ENCODE measurements at regions not wholly inside any gene's neighbourhood (a gene's known extent, or its start where the extent isn't known, plus 50 kb on each side); places are given as distances from the start of the nearest gene placed in this dataset.

- no peak overlapping the region for H2AFZ ChIP-seq (ENCODE audit: low read depth, low read length, severe bottlenecking)
- no peaks in the 10 kb centered on the region for H3F3A ChIP-seq (ENCODE audit: insufficient read depth)
- H3K9ac ChIP-seq (ENCODE audit: low read length): no peak overlapping the region
- no peaks in the 10 kb centered on the region for H3K79me2 ChIP-seq (ENCODE audit: insufficient read depth, low read length)
- H3K4me3 ChIP-seq (ENCODE audit: insufficient read depth, low read length, poor library complexity, severe bottlenecking): no peak overlapping the region
- H3K4me2 ChIP-seq (ENCODE audit: low read depth, low read length, poor library complexity, severe bottlenecking): no peak overlapping the region
- H3K9me2 ChIP-seq (replicated peaks; ENCODE audit: insufficient read depth, low read length): no peaks in the 10 kb centered on the region
- TF ChIP-seq CTCF (IDR thresholded peaks at IDR 0.05; ENCODE audit: insufficient read depth, low read length, poor library complexity, severe bottlenecking): no peak
- no peaks in the 10 kb centered on the region for H3K36me3 ChIP-seq (ENCODE audit: low read length)
- no peaks in the 10 kb centered on the region for H3K27me3 ChIP-seq (ENCODE audit: low read length)
- no peaks in the 10 kb centered on the region for H4K20me1 ChIP-seq (ENCODE audit: low read depth, low read length)
- H3K9me3 ChIP-seq (ENCODE audit: insufficient read depth, low read length): no peaks in the 10 kb centered on the region
- H3K27ac ChIP-seq (ENCODE audit: low read depth, low read length): no peak overlapping the region
Observed at GRCh38 chr2:187050409-187050998, 201.5 kb upstream of the ZSWIM2 start.

- Histone ChIP-seq H3K9ac (ENCODE audit: low read length) (no peak overlapping the region), H3K27me3 (ENCODE audit: low read length) (no peaks in the 10 kb centered on the region), H3K36me3 (ENCODE audit: low read length) (no peaks in the 10 kb centered on the region), H3K79me2 (ENCODE audit: insufficient read depth, low read length) (no peaks in the 10 kb centered on the region), H4K20me1 (ENCODE audit: low read depth, low read length) (no peaks in the 10 kb centered on the region), H3F3A (ENCODE audit: insufficient read depth) (no peaks in the 10 kb centered on the region), H3K27ac (ENCODE audit: low read depth, low read length) (no peak overlapping the region), H3K4me2 (ENCODE audit: low read depth, low read length, poor library complexity, severe bottlenecking) (no peak overlapping the region), H3K4me3 (ENCODE audit: insufficient read depth, low read length, poor library complexity, severe bottlenecking) (no peak overlapping the region), H2AFZ (ENCODE audit: low read depth, low read length, severe bottlenecking) (no peak overlapping the region), H3K9me3 (ENCODE audit: insufficient read depth, low read length) (no peaks in the 10 kb centered on the region), H3K9me2 (replicated peaks; ENCODE audit: insufficient read depth, low read length) (no peaks in the 10 kb centered on the region)
- TF ChIP-seq CTCF (IDR thresholded peaks at IDR 0.05; ENCODE audit: insufficient read depth, low read length, poor library complexity, severe bottlenecking) (no peak), EZH2phosphoT487 (conservative IDR thresholded peaks at IDR 0.05; ENCODE audit: low read length) (no peak)
Observed at GRCh38 chr2:187037310-187037709, 188.3 kb upstream of the ZSWIM2 start.

- Histone ChIP-seq H3K9ac (ENCODE audit: low read length) (no peak overlapping the region), H3K9me2 (replicated peaks; ENCODE audit: insufficient read depth, low read length) (no peaks in the 10 kb centered on the region), H3K4me3 (ENCODE audit: insufficient read depth, low read length, poor library complexity, severe bottlenecking) (no peak overlapping the region), H4K20me1 (ENCODE audit: low read depth, low read length) (no peaks in the 10 kb centered on the region), H3K79me2 (ENCODE audit: insufficient read depth, low read length) (no peaks in the 10 kb centered on the region), H2AFZ (ENCODE audit: low read depth, low read length, severe bottlenecking) (no peak overlapping the region), H3K27ac (ENCODE audit: low read depth, low read length) (no peak overlapping the region), H3K36me3 (ENCODE audit: low read length) (no peaks in the 10 kb centered on the region), H3K9me3 (ENCODE audit: insufficient read depth, low read length) (no peaks in the 10 kb centered on the region), H3F3A (ENCODE audit: insufficient read depth) (no peaks in the 10 kb centered on the region), H3K27me3 (ENCODE audit: low read length) (no peaks in the 10 kb centered on the region), H3K4me2 (ENCODE audit: low read depth, low read length, poor library complexity, severe bottlenecking) (no peak overlapping the region)
- TF ChIP-seq EZH2phosphoT487 (conservative IDR thresholded peaks at IDR 0.05; ENCODE audit: low read length) (no peak), CTCF (IDR thresholded peaks at IDR 0.05; ENCODE audit: insufficient read depth, low read length, poor library complexity, severe bottlenecking) (no peak)
Observed at GRCh38 chr2:187034434-187034833, 185.5 kb upstream of the ZSWIM2 start.
